ENCODE measurements at regions not wholly inside any gene's neighbourhood (a gene's known extent, or its start where the extent isn't known, plus 50 kb on each side); places are given as distances from the start of the nearest gene placed in this dataset.
A peak's percentile ranks its signal among the peaks of the same experiment; 100 is the strongest.

DNA sequence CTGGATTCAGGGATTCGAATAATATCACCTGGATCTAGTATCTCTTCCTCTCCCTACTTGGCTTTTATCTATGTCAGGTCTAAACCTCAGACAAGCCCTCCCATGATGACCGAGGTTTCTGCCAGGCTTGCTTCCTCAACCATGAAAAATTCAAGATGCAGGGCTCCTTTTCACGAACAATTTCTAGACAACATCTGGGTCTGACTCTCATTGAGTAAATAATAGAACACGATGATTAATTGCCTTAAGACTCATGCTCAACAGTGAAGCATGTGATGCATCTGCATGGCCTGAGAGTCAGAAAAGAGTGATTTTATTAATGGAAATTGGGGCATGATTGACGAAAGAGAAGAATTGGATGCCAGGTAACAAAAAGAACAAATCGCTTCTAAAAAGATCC, 277.2 kb upstream of the ZNF608 start:
- no peaks in the 10 kb centered on the region for H3K36me3 ChIP-seq (ENCODE audit: insufficient read depth, low read length)
- CTCF ChIA-PET (ENCODE audit: unreplicated experiment): no interaction called here
- no peaks in the 10 kb centered on the region for H3K79me2 ChIP-seq (ENCODE audit: insufficient read depth, low read depth, low read length)
- TF ChIP-seq EZH2phosphoT487 (IDR thresholded peaks at IDR 0.05; ENCODE audit: borderline replicate concordance, low read depth, low read length): no peak
- no peak for TF ChIP-seq CTCF (conservative IDR thresholded peaks at IDR 0.05; ENCODE audit: low read length)
- no TSS peak for BruUV-seq (replicated peaks)
- H3K9me2 ChIP-seq (ENCODE audit: insufficient read depth, low read length): no peaks in the 10 kb centered on the region
- H3K4me2 ChIP-seq (ENCODE audit: low read length): no peak overlapping the region
- H3K4me1 ChIP-seq (ENCODE audit: insufficient read depth, low read length, poor library complexity, severe bottlenecking): peaks cover 12% of the 10 kb centered on the region
- intact Hi-C loops (cut with micrococcal nuclease; ENCODE audit: unreplicated experiment): no loop called here
- H3K27ac ChIP-seq (ENCODE audit: low read depth, low read length, poor library complexity, severe bottlenecking): no peak overlapping the region
- H3K4me3 ChIP-seq (ENCODE audit: low read depth, low read length, poor library complexity, severe bottlenecking): no peak overlapping the region
- H2AFZ ChIP-seq (ENCODE audit: low read length): 0 out of 2 replicates have a peak overlapping the region, but pooled peaks have one; percentile 8
- H3K9me3 ChIP-seq (ENCODE audit: low read length): no peaks in the 10 kb centered on the region
- POLR2A ChIA-PET: interaction anchor here (0.6 kb wide), 1 partner anchor 72 kb away, joined by 3 read pairs; no protein-coding TSS in a partner anchor
- no peak for DNase-seq (ENCODE audit: low spot score)
- H4K20me1 ChIP-seq (ENCODE audit: insufficient read depth, low read length): no peaks in the 10 kb centered on the region

DNA sequence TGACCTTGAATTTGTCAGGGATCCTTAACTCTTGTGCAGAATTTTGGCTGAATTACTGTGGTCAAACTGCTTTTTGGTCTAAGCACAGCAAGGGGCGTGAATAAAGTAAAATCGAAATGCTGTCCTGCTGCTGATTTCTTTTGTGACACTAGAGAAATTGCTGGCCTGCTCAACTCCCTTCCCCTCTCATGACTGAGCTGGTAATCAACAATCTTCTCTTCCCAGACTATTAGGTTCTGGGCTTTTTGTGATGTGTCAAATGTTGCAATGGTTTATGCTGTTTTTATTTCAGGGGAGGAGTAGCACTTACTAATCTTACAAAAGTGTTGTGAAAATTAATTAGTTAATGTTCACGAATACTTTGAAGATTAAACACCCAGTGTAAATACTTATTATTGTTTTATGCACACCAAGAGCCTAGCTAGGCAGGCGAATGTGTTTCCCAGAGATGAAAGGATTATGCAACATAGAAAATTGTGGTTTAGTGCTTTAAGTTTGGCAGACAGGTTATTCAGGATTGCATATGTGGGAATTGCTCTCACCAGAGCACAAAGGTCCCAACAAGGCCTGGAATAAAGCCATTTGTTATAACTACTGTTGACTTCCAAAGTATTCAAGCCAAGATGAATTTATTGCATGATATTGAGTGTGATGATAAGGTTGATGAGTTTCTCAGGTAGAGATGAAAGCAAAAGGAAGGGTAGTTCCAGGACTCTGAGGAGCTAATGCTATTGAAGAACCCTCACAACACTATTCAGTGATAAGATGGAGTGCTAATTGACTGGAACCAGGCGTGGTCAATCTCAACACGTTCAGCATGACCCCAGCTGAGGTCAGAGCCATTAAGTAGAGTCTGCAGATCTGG, 280.7 kb upstream of the ZNF608 start:
- POLR2A ChIA-PET: interaction anchor here (0.5 to 2.3 kb wide), 8 partner anchors 10 to 279 kb away, joined by 3 to 8 read pairs (median 4); no protein-coding TSS in a partner anchor
- TF ChIP-seq CTCF (conservative IDR thresholded peaks at IDR 0.05; ENCODE audit: low read length) (no peak), EZH2phosphoT487 (IDR thresholded peaks at IDR 0.05; ENCODE audit: borderline replicate concordance, low read depth, low read length) (no peak)
- DNase-seq (ENCODE audit: low spot score): no peak

DNA sequence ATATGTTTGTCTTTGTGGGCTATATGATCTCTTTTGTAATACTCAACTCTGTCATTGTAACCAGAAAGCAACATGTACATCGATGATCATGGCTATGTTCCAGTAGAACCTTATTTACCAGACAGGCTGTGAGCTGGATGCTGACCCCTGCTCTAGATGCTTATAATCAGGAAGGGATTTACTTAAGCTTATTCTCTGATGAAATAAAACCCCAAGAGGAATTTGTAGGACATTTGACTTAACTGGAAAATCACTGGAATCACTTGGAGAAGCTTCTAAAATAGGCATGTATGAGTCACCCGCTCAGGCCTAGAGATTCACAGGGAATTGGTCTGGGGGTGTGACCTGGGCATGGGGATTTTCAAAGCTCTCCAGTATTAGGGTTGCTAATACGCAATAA, 285.8 kb upstream of the ZNF608 start:
- Histone ChIP-seq H3K4me1 (ENCODE audit: insufficient read depth, low read length, poor library complexity, severe bottlenecking) (peaks cover 8% of the 10 kb centered on the region), H3K36me3 (ENCODE audit: insufficient read depth, low read length) (no peaks in the 10 kb centered on the region), H3K79me2 (ENCODE audit: insufficient read depth, low read depth, low read length) (no peaks in the 10 kb centered on the region), H2AFZ (ENCODE audit: low read length) (no peak overlapping the region), H4K20me1 (ENCODE audit: insufficient read depth, low read length) (no peaks in the 10 kb centered on the region), H3K4me2 (ENCODE audit: low read length) (no peak overlapping the region), H3K9me3 (ENCODE audit: low read length) (no peaks in the 10 kb centered on the region), H3K4me3 (ENCODE audit: low read depth, low read length, poor library complexity, severe bottlenecking) (no peak overlapping the region), H3K9me2 (ENCODE audit: insufficient read depth, low read length) (no peaks in the 10 kb centered on the region), H3K27ac (ENCODE audit: low read depth, low read length, poor library complexity, severe bottlenecking) (no peak overlapping the region)
- POLR2A ChIA-PET: interaction anchor here (0.6 to 1.7 kb wide), 6 partner anchors 10 to 285 kb away, joined by 3 to 5 read pairs (median 3); no protein-coding TSS in a partner anchor
- TF ChIP-seq EZH2phosphoT487 (IDR thresholded peaks at IDR 0.05; ENCODE audit: borderline replicate concordance, low read depth, low read length): no peak
- no peak for DNase-seq (ENCODE audit: low spot score)
- CTCF ChIA-PET (ENCODE audit: unreplicated experiment): no interaction called here
- no TSS peak for BruUV-seq (replicated peaks)
- intact Hi-C loops (cut with micrococcal nuclease; ENCODE audit: unreplicated experiment): no loop called here

More for the DNA sequence above, 280.7 kb upstream of the ZNF608 start:
- H2AFZ ChIP-seq (ENCODE audit: low read length): no peak overlapping the region
- CTCF ChIA-PET (ENCODE audit: unreplicated experiment): no interaction called here
- H3K36me3 ChIP-seq (ENCODE audit: insufficient read depth, low read length): no peaks in the 10 kb centered on the region
- no peaks in the 10 kb centered on the region for H3K9me2 ChIP-seq (ENCODE audit: insufficient read depth, low read length)
- no peaks in the 10 kb centered on the region for H4K20me1 ChIP-seq (ENCODE audit: insufficient read depth, low read length)
- no peak overlapping the region for H3K4me3 ChIP-seq (ENCODE audit: low read depth, low read length, poor library complexity, severe bottlenecking)
- peaks cover 12% of the 10 kb centered on the region for H3K4me1 ChIP-seq (ENCODE audit: insufficient read depth, low read length, poor library complexity, severe bottlenecking)
- no peak overlapping the region for H3K27ac ChIP-seq (ENCODE audit: low read depth, low read length, poor library complexity, severe bottlenecking)
- H3K4me2 ChIP-seq (ENCODE audit: low read length): no peak overlapping the region
- no TSS peak for BruUV-seq (replicated peaks)
- no peaks in the 10 kb centered on the region for H3K9me3 ChIP-seq (ENCODE audit: low read length)
- H3K79me2 ChIP-seq (ENCODE audit: insufficient read depth, low read depth, low read length): no peaks in the 10 kb centered on the region
- intact Hi-C loops (cut with micrococcal nuclease; ENCODE audit: unreplicated experiment): no loop called here
